Testis (tissue), 2 donors: ENCODE measurements at regions not wholly inside any gene's neighbourhood (a gene's known extent, or its start where the extent isn't known, plus 50 kb on each side); places are given as distances from the start of the nearest gene placed in this dataset.

Experiments
- DNase-seq: peaks from one replicate; pipeline ENCODE4 v3.0.0-alpha.2; 2019
- H3K27ac ChIP-seq, 2 donors: fragments of 200-600 bp; sonication (generic); one replicate each; pipeline ENCODE4 v1.5.1; 2019
- H3K27me3 ChIP-seq: fragments of 200-600 bp; sonication (generic); one replicate; pipeline ENCODE4 v1.5.1; 2019
- H3K36me3 ChIP-seq: fragments of 200-600 bp; sonication (generic); one replicate; pipeline ENCODE4 v1.5.1; 2017; ENCODE audit warnings: low read depth; ENCODE audit errors: missing control alignments
- H3K4me1 ChIP-seq: fragments of 200-600 bp; sonication (generic); one replicate; pipeline ENCODE4 v1.5.1; 2019
- H3K4me3 ChIP-seq, 2 donors: fragments of 200-600 bp; sonication (generic); one replicate each; pipeline ENCODE4 v1.5.1; 2017 to 2019
- H3K9me3 ChIP-seq: fragments of 200-600 bp; sonication (generic); one replicate; pipeline ENCODE4 v1.5.1; 2017
- CTCF ChIP-seq, 3 experiments: fragments of 450-650 bp in 2 of 3; fragments of 200-600 bp in 1 of 3; sonication (generic) in 1 of 3; IDR thresholded peaks; one replicate each; pipeline ENCODE4 v1.5.1; 2016 to 2019; ENCODE audit warnings: antibody characterized with exemption in 3 of 3, mild to moderate bottlenecking in 2 of 3, moderate library complexity in 1 of 3
- POLR2A ChIP-seq: fragments of 450-650 bp; IDR thresholded peaks from one replicate; pipeline ENCODE4 v1.6.1; 2017; ENCODE audit warnings: antibody characterized with exemption, mild to moderate bottlenecking, moderate library complexity
- WGBS, 2 donors: methylation state at CpG; one replicate each; pipeline ENCODE4 v1.1.5; 2018; 5-methylcytosine and 5-hydroxymethylcytosine counted together
- intact Hi-C: fragments of 100-400 bp; cut with DNase I; formaldehyde crosslinking; loops from one replicate; pipeline ENCODE4 v1.15.1; 2023; ENCODE audit warnings: low total_unique reads

GRCh38 chrX:4964112-4964511 is 1250.7 kb upstream of the PRKX start:
- WGBS, 2 donors, result 45 to 72% methylated on average over 3 of the region's 3 CpGs
- no peak for DNase-seq
- intact Hi-C loops, result no loop called here
- Histone ChIP-seq H3K4me3 (no peak overlapping the region), H3K4me1 (no peaks in the 10 kb centered on the region), H3K36me3 (no peaks in the 10 kb centered on the region), H3K27me3 (no peaks in the 10 kb centered on the region), H3K27ac (no peak overlapping the region), H3K9me3 (no peaks in the 10 kb centered on the region)
- TF ChIP-seq POLR2A, result no peak
- no peak for TF ChIP-seq CTCF (IDR thresholded peaks at IDR 0.05)

- Histone ChIP-seq H3K4me1 (no peaks in the 10 kb centered on the region), H3K9me3 (no peaks in the 10 kb centered on the region), H3K27ac (no peak overlapping the region), H3K27me3 (no peaks in the 10 kb centered on the region), H3K36me3 (no peaks in the 10 kb centered on the region), H3K4me3 (no peak overlapping the region)
- TF ChIP-seq CTCF (IDR thresholded peaks at IDR 0.05) (no peak), POLR2A (no peak)
- intact Hi-C loops, result no loop called here
- no peak for DNase-seq
- 88% methylated on average over 2 of the region's 2 CpGs for WGBS, 2 donors
These were observed 1250.0 kb upstream of the PRKX start for GRCh38 chrX:4963432-4963831.

- TF ChIP-seq CTCF (IDR thresholded peaks at IDR 0.05) (no peak), POLR2A (no peak)
- intact Hi-C loops, result no loop called here
These were observed 1231.3 kb upstream of the PRKX start for GRCh38 chrX:4944767-4945166.

GRCh38 chrX:4936315-4936714 is 1222.9 kb upstream of the PRKX start:
- Histone ChIP-seq H3K4me3 (no peak overlapping the region), H3K9me3 (no peaks in the 10 kb centered on the region), H3K4me1 (no peaks in the 10 kb centered on the region), H3K27ac (no peak overlapping the region), H3K36me3 (no peaks in the 10 kb centered on the region), H3K27me3 (no peaks in the 10 kb centered on the region)
- WGBS, 2 donors, result 100% methylated on average over 1 to 2 of the region's 2 CpGs
- intact Hi-C loops, result no loop called here
- TF ChIP-seq POLR2A (no peak), CTCF (IDR thresholded peaks at IDR 0.05) (no peak)
- DNase-seq, result no peak

More at GRCh38 chrX:4944767-4945166, 1231.3 kb upstream of the PRKX start:
- Histone ChIP-seq H3K36me3 (no peaks in the 10 kb centered on the region), H3K9me3 (no peaks in the 10 kb centered on the region), H3K27me3 (no peaks in the 10 kb centered on the region), H3K4me3 (no peak overlapping the region), H3K27ac (no peak overlapping the region), H3K4me1 (no peaks in the 10 kb centered on the region)
- no peak for DNase-seq
- WGBS, 2 donors, result 64 to 82% methylated on average over 2 of the region's 2 CpGs

GRCh38 chrX:4935846-4936245 is 1222.4 kb upstream of the PRKX start:
- H3K4me3 ChIP-seq, result no peak overlapping the region
- no peaks in the 10 kb centered on the region for H3K9me3 ChIP-seq
- no peaks in the 10 kb centered on the region for H3K27me3 ChIP-seq
- intact Hi-C loops, result no loop called here
- no peak overlapping the region for H3K27ac ChIP-seq
- no peak for DNase-seq
- no peaks in the 10 kb centered on the region for H3K36me3 ChIP-seq
- H3K4me1 ChIP-seq, result no peaks in the 10 kb centered on the region
- WGBS, 2 donors, result 73 to 76% methylated on average over 2 of the region's 2 CpGs
- TF ChIP-seq POLR2A (no peak), CTCF (IDR thresholded peaks at IDR 0.05) (no peak)
